Activated T-helper 9 cell treated with anti-CD3 and anti-CD28 coated beads, Interleukin-2, amount 50 U/mL, for 16 hours (primary cell): ENCODE measurements at regions not wholly inside any gene's neighbourhood (a gene's known extent, or its start where the extent isn't known, plus 50 kb on each side); places are given as distances from the start of the nearest gene placed in this dataset.

ENCODE experiments used
- DNase-seq: peaks from one replicate; pipeline ENCODE4 v3.0.0-alpha.2; 2020; ENCODE audit warnings: low read depth

- DNase-seq, result no peak
Observed at GRCh38 chr14:26128931-26129671, 468.7 kb downstream of the NOVA1 start.

GRCh38 chr14:26124896-26125438 is 472.9 kb downstream of the NOVA1 start:
- DNase-seq, result no peak

GRCh38 chr14:26123459-26123858 is 474.4 kb downstream of the NOVA1 start:
- no peak for DNase-seq

- DNase-seq, result no peak
Observed at GRCh38 chr14:26121181-26121580, 476.7 kb downstream of the NOVA1 start.

- no peak for DNase-seq
Observed at GRCh38 chr14:26113911-26114640, 483.8 kb downstream of the NOVA1 start.

- DNase-seq, result no peak
Observed at GRCh38 chr14:26104717-26105116, 493.1 kb downstream of the NOVA1 start.

GRCh38 chr14:26097852-26098251 is 500.0 kb downstream of the NOVA1 start:
- DNase-seq, result no peak

- DNase-seq, result no peak
Observed at GRCh38 chr14:26088275-26088674, 509.6 kb downstream of the NOVA1 start.

GRCh38 chr14:26081043-26081442 is 516.8 kb downstream of the NOVA1 start:
- no peak for DNase-seq

GRCh38 chr14:26078561-26078960 is 519.3 kb downstream of the NOVA1 start:
- no peak for DNase-seq

- DNase-seq, result no peak
Observed at GRCh38 chr14:26074892-26075291, 522.9 kb downstream of the NOVA1 start.

- DNase-seq, result no peak
Observed at GRCh38 chr14:26070443-26070842, 527.4 kb downstream of the NOVA1 start.

- no peak for DNase-seq
Observed at GRCh38 chr14:26067786-26068459, 529.9 kb downstream of the NOVA1 start.

GRCh38 chr14:26067341-26067740 is 530.5 kb downstream of the NOVA1 start:
- no peak for DNase-seq

- no peak for DNase-seq
Observed at GRCh38 chr14:26056036-26056616, 541.7 kb downstream of the NOVA1 start.

GRCh38 chr14:26032348-26032747 is 565.5 kb downstream of the NOVA1 start:
- no peak for DNase-seq

GRCh38 chr14:26026384-26026783 is 571.4 kb downstream of the NOVA1 start:
- no peak for DNase-seq

- no peak for DNase-seq
Observed at GRCh38 chr14:26023967-26024366, 573.9 kb downstream of the NOVA1 start.

- DNase-seq, result no peak
Observed at GRCh38 chr14:26021759-26022158, 576.1 kb downstream of the NOVA1 start.

- DNase-seq, result no peak
Observed at GRCh38 chr14:26017270-26017669, 580.6 kb downstream of the NOVA1 start.

GRCh38 chr14:26008290-26008689 is 589.5 kb downstream of the NOVA1 start:
- no peak for DNase-seq

- DNase-seq, result no peak
Observed at GRCh38 chr14:26004342-26004741, 593.5 kb downstream of the NOVA1 start.
